ENCODE measurements at regions not wholly inside any gene's neighbourhood (a gene's known extent, or its start where the extent isn't known, plus 50 kb on each side); places are given as distances from the start of the nearest gene placed in this dataset.
A peak's percentile ranks its signal among the peaks of the same experiment; 100 is the strongest.

GRCh38 chr6:22722913-22723312 is 153.5 kb downstream of the HDGFL1 start:
- in situ Hi-C loops (cut with HindIII; ENCODE audit: low pct_unique_long_range_greater_than_20kb, low sequenced_read_pairs), result no loop called here
- DNase-seq (ENCODE audit: low read depth, low spot score), result no peak

- in situ Hi-C loops (cut with HindIII; ENCODE audit: low pct_unique_long_range_greater_than_20kb, low sequenced_read_pairs), result no loop called here
- DNase-seq (ENCODE audit: low read depth, low spot score), result no peak
Measured at GRCh38 chr6:22726966-22727365, 157.6 kb downstream of the HDGFL1 start.

GRCh38 chr6:22727710-22728109 is 158.3 kb downstream of the HDGFL1 start:
- no peak for DNase-seq (ENCODE audit: low read depth, low spot score)
- in situ Hi-C loops (cut with HindIII; ENCODE audit: low pct_unique_long_range_greater_than_20kb, low sequenced_read_pairs), result no loop called here

- in situ Hi-C loops (cut with HindIII; ENCODE audit: low pct_unique_long_range_greater_than_20kb, low sequenced_read_pairs), result no loop called here
- DNase-seq (ENCODE audit: low read depth, low spot score), result no peak
Measured at GRCh38 chr6:22732176-22732970, 163.0 kb downstream of the HDGFL1 start.

GRCh38 chr6:22736740-22737139 is 167.4 kb downstream of the HDGFL1 start:
- in situ Hi-C loops (cut with HindIII; ENCODE audit: low pct_unique_long_range_greater_than_20kb, low sequenced_read_pairs), result no loop called here
- DNase-seq (ENCODE audit: low read depth, low spot score), result no peak

GRCh38 chr6:22737331-22737730 is 168.0 kb downstream of the HDGFL1 start:
- in situ Hi-C loops (cut with HindIII; ENCODE audit: low pct_unique_long_range_greater_than_20kb, low sequenced_read_pairs), result no loop called here
- peak; percentile 96 for DNase-seq (ENCODE audit: low read depth, low spot score)

- DNase-seq (ENCODE audit: low read depth, low spot score), result no peak
- in situ Hi-C loops (cut with HindIII; ENCODE audit: low pct_unique_long_range_greater_than_20kb, low sequenced_read_pairs), result no loop called here
Measured at GRCh38 chr6:22738194-22738593, 168.8 kb downstream of the HDGFL1 start.

GRCh38 chr6:22747571-22747970 is 178.2 kb downstream of the HDGFL1 start:
- in situ Hi-C loops (cut with HindIII; ENCODE audit: low pct_unique_long_range_greater_than_20kb, low sequenced_read_pairs), result no loop called here
- no peak for DNase-seq (ENCODE audit: low read depth, low spot score)

- in situ Hi-C loops (cut with HindIII; ENCODE audit: low pct_unique_long_range_greater_than_20kb, low sequenced_read_pairs), result no loop called here
- DNase-seq (ENCODE audit: low read depth, low spot score), result no peak
Measured at GRCh38 chr6:22748681-22749080, 179.3 kb downstream of the HDGFL1 start.

- DNase-seq (ENCODE audit: low read depth, low spot score), result no peak
- in situ Hi-C loops (cut with HindIII; ENCODE audit: low pct_unique_long_range_greater_than_20kb, low sequenced_read_pairs), result no loop called here
Measured at GRCh38 chr6:22749696-22750095, 180.3 kb downstream of the HDGFL1 start.

GRCh38 chr6:22751223-22751622 is 181.9 kb downstream of the HDGFL1 start:
- in situ Hi-C loops (cut with HindIII; ENCODE audit: low pct_unique_long_range_greater_than_20kb, low sequenced_read_pairs), result no loop called here
- no peak for DNase-seq (ENCODE audit: low read depth, low spot score)

GRCh38 chr6:22752522-22752921 is 183.2 kb downstream of the HDGFL1 start:
- no peak for DNase-seq (ENCODE audit: low read depth, low spot score)
- in situ Hi-C loops (cut with HindIII; ENCODE audit: low pct_unique_long_range_greater_than_20kb, low sequenced_read_pairs), result no loop called here

GRCh38 chr6:22754061-22754460 is 184.7 kb downstream of the HDGFL1 start:
- in situ Hi-C loops (cut with HindIII; ENCODE audit: low pct_unique_long_range_greater_than_20kb, low sequenced_read_pairs), result no loop called here
- no peak for DNase-seq (ENCODE audit: low read depth, low spot score)

- in situ Hi-C loops (cut with HindIII; ENCODE audit: low pct_unique_long_range_greater_than_20kb, low sequenced_read_pairs), result no loop called here
- DNase-seq (ENCODE audit: low read depth, low spot score), result no peak
Measured at GRCh38 chr6:22755605-22756004, 186.2 kb downstream of the HDGFL1 start.

- in situ Hi-C loops (cut with HindIII; ENCODE audit: low pct_unique_long_range_greater_than_20kb, low sequenced_read_pairs), result no loop called here
- DNase-seq (ENCODE audit: low read depth, low spot score), result no peak
Measured at GRCh38 chr6:22756365-22756764, 187.0 kb downstream of the HDGFL1 start.

GRCh38 chr6:22764496-22764895 is 195.1 kb downstream of the HDGFL1 start:
- in situ Hi-C loops (cut with HindIII; ENCODE audit: low pct_unique_long_range_greater_than_20kb, low sequenced_read_pairs), result no loop called here
- no peak for DNase-seq (ENCODE audit: low read depth, low spot score)

- in situ Hi-C loops (cut with HindIII; ENCODE audit: low pct_unique_long_range_greater_than_20kb, low sequenced_read_pairs), result no loop called here
- peak; percentile 40 for DNase-seq (ENCODE audit: low read depth, low spot score)
Measured at GRCh38 chr6:22765015-22765414, 195.6 kb downstream of the HDGFL1 start.

GRCh38 chr6:22766979-22767378 is 197.6 kb downstream of the HDGFL1 start:
- DNase-seq (ENCODE audit: low read depth, low spot score), result peak; percentile 24
- in situ Hi-C loops (cut with HindIII; ENCODE audit: low pct_unique_long_range_greater_than_20kb, low sequenced_read_pairs), result no loop called here

- DNase-seq (ENCODE audit: low read depth, low spot score), result no peak
- in situ Hi-C loops (cut with HindIII; ENCODE audit: low pct_unique_long_range_greater_than_20kb, low sequenced_read_pairs), result no loop called here
Measured at GRCh38 chr6:22770054-22770453, 200.7 kb downstream of the HDGFL1 start.

GRCh38 chr6:22774129-22774528 is 204.8 kb downstream of the HDGFL1 start:
- no peak for DNase-seq (ENCODE audit: low read depth, low spot score)
- in situ Hi-C loops (cut with HindIII; ENCODE audit: low pct_unique_long_range_greater_than_20kb, low sequenced_read_pairs), result no loop called here

Measured in SK-MEL-5 (cell line).